ENCODE measurements at regions not wholly inside any gene's neighbourhood (a gene's known extent, or its start where the extent isn't known, plus 50 kb on each side); places are given as distances from the start of the nearest gene placed in this dataset.

DNA sequence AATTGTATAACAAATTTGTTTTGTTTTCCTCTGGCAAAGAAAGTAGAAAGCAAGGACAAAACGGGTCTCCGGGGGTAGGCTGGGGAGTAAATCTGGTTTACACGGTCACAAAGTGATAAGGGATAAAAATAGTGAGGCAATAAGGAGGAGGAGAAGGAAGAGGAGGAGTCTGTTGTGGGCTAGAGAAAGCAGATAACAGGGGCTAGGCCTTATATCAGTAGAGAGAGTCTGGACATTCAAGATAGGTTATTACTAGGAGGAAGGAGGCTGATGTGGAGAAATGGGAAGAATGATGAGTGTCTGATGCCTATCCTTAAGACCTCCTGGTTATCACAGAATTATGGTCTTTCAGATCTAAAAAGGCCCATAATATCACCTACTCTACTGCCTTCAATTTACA, 83.2 kb upstream of the SSTR1 start:
- H3K36me3 Mint-ChIP-seq: no peaks in the 10 kb centered on the region
- no peaks in the 10 kb centered on the region for H3K4me1 ChIP-seq (ENCODE audit: control insufficient read depth in 1 of 2, insufficient read depth in 2 of 2, low read length in 2 of 2)
- H3K4me3 ChIP-seq (replicated peaks in 1 of 3; ENCODE audit: low read depth in 2 of 3, low read length in 3 of 3): no peak overlapping the region
- H3K27me3 Mint-ChIP-seq (ENCODE audit: low read depth in 3 of 3): no peaks in the 10 kb centered on the region
- no peaks in the 10 kb centered on the region for H3K9me3 ChIP-seq (replicated peaks in 1 of 2; ENCODE audit: control insufficient read depth in 1 of 2, insufficient read depth in 1 of 2, low read length in 2 of 2)
- no peak overlapping the region for H3K4me2 ChIP-seq (replicated peaks; ENCODE audit: extremely low read depth, low read length, poor library complexity, severe bottlenecking)
- H3K36me3 ChIP-seq (replicated peaks in 1 of 2; ENCODE audit: control insufficient read depth in 1 of 2, insufficient read depth in 2 of 2, low read length in 2 of 2): no peaks in the 10 kb centered on the region
- 14% methylated on average over 3 of the region's 3 CpGs for WGBS (ENCODE audit: insufficient coverage)
- no peak overlapping the region for H3K9ac ChIP-seq (ENCODE audit: insufficient read depth, low read length, poor library complexity, severe bottlenecking)
- intact Hi-C loops (cut with micrococcal nuclease): no loop called here
- no peaks in the 10 kb centered on the region for H3K79me2 ChIP-seq (ENCODE audit: insufficient read depth, low read length)
- H3K4me3 Mint-ChIP-seq: no peak overlapping the region
- H3K27ac ChIP-seq (ENCODE audit: low read depth in 1 of 2, low read length in 2 of 2): no peak overlapping the region
- H3K4me1 Mint-ChIP-seq: no peaks in the 10 kb centered on the region
- H4K20me1 ChIP-seq (ENCODE audit: insufficient read depth, low read length): no peaks in the 10 kb centered on the region
- no peak for DNase-seq
- no peak overlapping the region for H2AFZ ChIP-seq (ENCODE audit: insufficient read depth, low read depth, low read length, poor library complexity, severe bottlenecking)
- peaks cover 0 to 3% (median 0%) of the 10 kb centered on the region in 7 donors for H3K9me3 Mint-ChIP-seq
- TF ChIP-seq, protein P1, sequence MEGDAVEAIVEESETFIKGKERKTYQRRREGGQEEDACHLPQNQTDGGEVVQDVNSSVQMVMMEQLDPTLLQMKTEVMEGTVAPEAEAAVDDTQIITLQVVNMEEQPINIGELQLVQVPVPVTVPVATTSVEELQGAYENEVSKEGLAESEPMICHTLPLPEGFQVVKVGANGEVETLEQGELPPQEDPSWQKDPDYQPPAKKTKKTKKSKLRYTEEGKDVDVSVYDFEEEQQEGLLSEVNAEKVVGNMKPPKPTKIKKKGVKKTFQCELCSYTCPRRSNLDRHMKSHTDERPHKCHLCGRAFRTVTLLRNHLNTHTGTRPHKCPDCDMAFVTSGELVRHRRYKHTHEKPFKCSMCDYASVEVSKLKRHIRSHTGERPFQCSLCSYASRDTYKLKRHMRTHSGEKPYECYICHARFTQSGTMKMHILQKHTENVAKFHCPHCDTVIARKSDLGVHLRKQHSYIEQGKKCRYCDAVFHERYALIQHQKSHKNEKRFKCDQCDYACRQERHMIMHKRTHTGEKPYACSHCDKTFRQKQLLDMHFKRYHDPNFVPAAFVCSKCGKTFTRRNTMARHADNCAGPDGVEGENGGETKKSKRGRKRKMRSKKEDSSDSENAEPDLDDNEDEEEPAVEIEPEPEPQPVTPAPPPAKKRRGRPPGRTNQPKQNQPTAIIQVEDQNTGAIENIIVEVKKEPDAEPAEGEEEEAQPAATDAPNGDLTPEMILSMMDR (IDR thresholded peaks at IDR 0.05): no peak
- H3K27me3 ChIP-seq (ENCODE audit: control insufficient read depth in 2 of 2, insufficient read depth in 2 of 2, low read length in 2 of 2): no peaks in the 10 kb centered on the region
- peak overlapping the region in 1 of 7 donors; percentile 24 for H3K27ac Mint-ChIP-seq

DNA sequence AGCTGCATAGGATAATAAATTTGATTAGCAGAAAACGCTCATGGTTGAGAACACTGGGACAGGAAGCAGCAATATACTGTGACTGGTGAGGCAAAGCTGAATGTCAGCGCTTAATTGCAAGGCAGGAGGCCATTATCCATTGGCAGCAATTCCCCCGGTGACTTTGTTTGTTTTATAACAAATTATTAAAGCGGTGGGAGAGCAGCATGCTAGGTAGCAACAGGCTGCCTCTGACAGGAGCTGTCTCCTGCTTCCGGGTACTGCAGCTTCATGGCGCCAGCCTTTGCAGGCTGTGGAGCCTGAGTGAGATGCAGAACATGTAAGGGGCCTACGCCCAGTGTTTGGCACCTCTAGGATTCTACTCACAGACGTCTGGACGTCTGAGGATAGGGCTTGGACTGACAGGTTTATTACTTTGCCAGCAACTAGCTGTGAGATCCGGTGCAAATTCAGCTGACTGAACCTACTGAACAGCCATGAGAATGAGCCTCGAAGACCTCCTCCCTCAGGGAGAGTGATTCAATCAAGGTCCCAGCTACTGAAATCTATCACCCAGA, 82.1 kb upstream of the SSTR1 start:
- no peak overlapping the region for H3K4me2 ChIP-seq (replicated peaks; ENCODE audit: extremely low read depth, low read length, poor library complexity, severe bottlenecking)
- no peaks in the 10 kb centered on the region for H3K27me3 Mint-ChIP-seq (ENCODE audit: low read depth in 3 of 3)
- H3K9me3 Mint-ChIP-seq: peaks cover 0 to 4% (median 0%) of the 10 kb centered on the region in 7 donors
- no peaks in the 10 kb centered on the region for H3K36me3 Mint-ChIP-seq
- H3K79me2 ChIP-seq (ENCODE audit: insufficient read depth, low read length): no peaks in the 10 kb centered on the region
- no peak overlapping the region for H3K4me3 ChIP-seq (replicated peaks in 1 of 3; ENCODE audit: low read depth in 2 of 3, low read length in 3 of 3)
- DNase-seq: no peak
- no peak overlapping the region for H3K9ac ChIP-seq (ENCODE audit: insufficient read depth, low read length, poor library complexity, severe bottlenecking)
- H3K27ac ChIP-seq (ENCODE audit: low read depth in 1 of 2, low read length in 2 of 2): no peak overlapping the region
- no peaks in the 10 kb centered on the region for H3K27me3 ChIP-seq (ENCODE audit: control insufficient read depth in 2 of 2, insufficient read depth in 2 of 2, low read length in 2 of 2)
- no peaks in the 10 kb centered on the region for H3K9me3 ChIP-seq (replicated peaks in 1 of 2; ENCODE audit: control insufficient read depth in 1 of 2, insufficient read depth in 1 of 2, low read length in 2 of 2)
- no peak overlapping the region for H3K27ac Mint-ChIP-seq
- H2AFZ ChIP-seq (ENCODE audit: insufficient read depth, low read depth, low read length, poor library complexity, severe bottlenecking): no peak overlapping the region
- WGBS (ENCODE audit: insufficient coverage): 25% methylated on average over 9 of the region's 11 CpGs
- no peaks in the 10 kb centered on the region for H4K20me1 ChIP-seq (ENCODE audit: insufficient read depth, low read length)
- no peaks in the 10 kb centered on the region for H3K4me1 Mint-ChIP-seq
- no peaks in the 10 kb centered on the region for H3K4me1 ChIP-seq (ENCODE audit: control insufficient read depth in 1 of 2, insufficient read depth in 2 of 2, low read length in 2 of 2)
- no peaks in the 10 kb centered on the region for H3K36me3 ChIP-seq (replicated peaks in 1 of 2; ENCODE audit: control insufficient read depth in 1 of 2, insufficient read depth in 2 of 2, low read length in 2 of 2)
- H3K4me3 Mint-ChIP-seq: peak overlapping the region in 1 of 2 donors; percentile 53
- intact Hi-C loops (cut with micrococcal nuclease): no loop called here
- TF ChIP-seq, protein P1 (IDR thresholded peaks at IDR 0.05): no peak

Measured in CD14-positive monocyte (primary cell).